ENCODE measurements at regions not wholly inside any gene's neighbourhood (a gene's known extent, or its start where the extent isn't known, plus 50 kb on each side); places are given as distances from the start of the nearest gene placed in this dataset.

GRCh38 chr15:94070356-94071295, 160.7 kb upstream of the MCTP2 start:
- TF ChIP-seq EZH2 (IDR thresholded peaks at IDR 0.05; ENCODE audit: borderline replicate concordance, low read depth, low read length, severe bottlenecking): no peak
- TF ChIP-seq CTCF (IDR thresholded peaks at IDR 0.05; ENCODE audit: borderline replicate concordance, extremely low read depth, low read length, poor library complexity, severe bottlenecking): no peak
